ENCODE measurements at regions not wholly inside any gene's neighbourhood (a gene's known extent, or its start where the extent isn't known, plus 50 kb on each side); places are given as distances from the start of the nearest gene placed in this dataset.

GRCh38 chr18:10374195-10374594 is 80.2 kb upstream of the APCDD1 start:
- no peak for TF ChIP-seq EZH2 (IDR thresholded peaks at IDR 0.05)
- no peak for TF ChIP-seq POLR2A (IDR thresholded peaks at IDR 0.05; ENCODE audit: borderline replicate concordance, extremely low read depth, insufficient read depth, insufficient read length)

All from HCT116 (cell line).